Stimulated activated effector memory CD8-positive, alpha-beta T cell treated with anti-CD3 and anti-CD28 coated beads, Interleukin-12 subunit alpha, Interleukin-12 subunit beta, amount 100 ng/mL, for 72 hours (primary cell): ENCODE measurements at regions not wholly inside any gene's neighbourhood (a gene's known extent, or its start where the extent isn't known, plus 50 kb on each side); places are given as distances from the start of the nearest gene placed in this dataset.
"Not testable (repeated sequence)": the region's sequence is repeated elsewhere in the genome, so short reads cannot be mapped to it uniquely, and the experiment has no call there.

ENCODE experiments used
- ATAC-seq: fragments of 150-1000 bp; cut with Tn5 transposase; 2 replicates; pipeline ENCODE4 v1.10.0; 2021
- DNase-seq, 2 donors: peaks; one replicate each; pipeline ENCODE4 v3.0.0; 2021 to 2022; ENCODE audit warnings: low spot score in 2 of 2
- H3K27ac Mint-ChIP-seq: one replicate; pipeline ENCODE4 v1.8.0; 2022; ENCODE audit warnings: mild to moderate bottlenecking, mixed read lengths
- H3K36me3 Mint-ChIP-seq: one replicate; pipeline ENCODE4 v1.8.0; 2022; ENCODE audit warnings: mild to moderate bottlenecking, mixed read lengths
- H3K4me1 Mint-ChIP-seq: one replicate; pipeline ENCODE4 v1.8.0; 2022; ENCODE audit warnings: mixed read lengths
- H3K4me3 Mint-ChIP-seq: one replicate; pipeline ENCODE4 v1.8.0; 2022; ENCODE audit warnings: mild to moderate bottlenecking, mixed read lengths
- H3K9me3 Mint-ChIP-seq: one replicate; pipeline ENCODE4 v1.8.0; 2022; ENCODE audit warnings: mixed read lengths

GRCh38 chr21:10354851-10355578 lies 166.4 kb upstream of the TPTE start:
- not testable (repeated sequence) for H3K36me3 Mint-ChIP-seq, ATAC-seq, H3K4me3 Mint-ChIP-seq, DNase-seq, H3K27ac Mint-ChIP-seq, H3K4me1 Mint-ChIP-seq
- peaks cover 39% of the 10 kb centered on the region for H3K9me3 Mint-ChIP-seq

GRCh38 chr21:10359120-10359519 lies 162.3 kb upstream of the TPTE start:
- not testable (repeated sequence) for DNase-seq, H3K27ac Mint-ChIP-seq, H3K36me3 Mint-ChIP-seq, ATAC-seq, H3K4me1 Mint-ChIP-seq, H3K4me3 Mint-ChIP-seq
- peaks cover 41% of the 10 kb centered on the region for H3K9me3 Mint-ChIP-seq

- not testable (repeated sequence) for DNase-seq, H3K36me3 Mint-ChIP-seq, ATAC-seq, H3K4me3 Mint-ChIP-seq, H3K27ac Mint-ChIP-seq, H3K4me1 Mint-ChIP-seq
- peaks cover 37% of the 10 kb centered on the region for H3K9me3 Mint-ChIP-seq
Measured at GRCh38 chr21:10359911-10360310, 161.5 kb upstream of the TPTE start.

GRCh38 chr21:10361214-10361736 lies 160.1 kb upstream of the TPTE start:
- DNase-seq, H3K4me3 Mint-ChIP-seq, H3K36me3 Mint-ChIP-seq, H3K4me1 Mint-ChIP-seq, H3K27ac Mint-ChIP-seq: not testable (repeated sequence)
- ATAC-seq = peak; percentile 4
- peaks cover 36% of the 10 kb centered on the region for H3K9me3 Mint-ChIP-seq

GRCh38 chr21:10362816-10363215 lies 158.6 kb upstream of the TPTE start:
- ATAC-seq, H3K4me1 Mint-ChIP-seq, H3K36me3 Mint-ChIP-seq, DNase-seq, H3K27ac Mint-ChIP-seq, H3K4me3 Mint-ChIP-seq: not testable (repeated sequence)
- peaks cover 27% of the 10 kb centered on the region for H3K9me3 Mint-ChIP-seq

GRCh38 chr21:10363321-10363720 lies 158.1 kb upstream of the TPTE start:
- H3K27ac Mint-ChIP-seq, H3K4me3 Mint-ChIP-seq, ATAC-seq, H3K36me3 Mint-ChIP-seq, DNase-seq, H3K4me1 Mint-ChIP-seq: not testable (repeated sequence)
- H3K9me3 Mint-ChIP-seq = peaks cover 27% of the 10 kb centered on the region

- not testable (repeated sequence) for H3K4me3 Mint-ChIP-seq, H3K4me1 Mint-ChIP-seq, H3K27ac Mint-ChIP-seq, ATAC-seq, H3K36me3 Mint-ChIP-seq, DNase-seq
- peaks cover 17% of the 10 kb centered on the region for H3K9me3 Mint-ChIP-seq
Measured at GRCh38 chr21:10366210-10366609, 155.2 kb upstream of the TPTE start.

GRCh38 chr21:10367586-10367985 lies 153.8 kb upstream of the TPTE start:
- not testable (repeated sequence) for DNase-seq, H3K9me3 Mint-ChIP-seq, H3K36me3 Mint-ChIP-seq, H3K4me3 Mint-ChIP-seq, H3K4me1 Mint-ChIP-seq, H3K27ac Mint-ChIP-seq
- peak; percentile 17 for ATAC-seq

- ATAC-seq = peak; percentile 56
- not testable (repeated sequence) for H3K27ac Mint-ChIP-seq, H3K36me3 Mint-ChIP-seq, DNase-seq, H3K4me3 Mint-ChIP-seq, H3K4me1 Mint-ChIP-seq, H3K9me3 Mint-ChIP-seq
Measured at GRCh38 chr21:10368323-10368798, 153.0 kb upstream of the TPTE start.

- not testable (repeated sequence) for H3K4me3 Mint-ChIP-seq, H3K9me3 Mint-ChIP-seq, H3K4me1 Mint-ChIP-seq, H3K36me3 Mint-ChIP-seq, DNase-seq, ATAC-seq, H3K27ac Mint-ChIP-seq
Measured at GRCh38 chr21:10369289-10369688, 152.1 kb upstream of the TPTE start.

- peaks cover 21% of the 10 kb centered on the region for H3K9me3 Mint-ChIP-seq
- H3K27ac Mint-ChIP-seq, H3K4me1 Mint-ChIP-seq, DNase-seq, H3K4me3 Mint-ChIP-seq, ATAC-seq, H3K36me3 Mint-ChIP-seq: not testable (repeated sequence)
Measured at GRCh38 chr21:10377758-10378157, 143.6 kb upstream of the TPTE start.

GRCh38 chr21:10379816-10380215 lies 141.6 kb upstream of the TPTE start:
- not testable (repeated sequence) for H3K36me3 Mint-ChIP-seq, DNase-seq, H3K4me1 Mint-ChIP-seq, ATAC-seq, H3K4me3 Mint-ChIP-seq, H3K27ac Mint-ChIP-seq
- H3K9me3 Mint-ChIP-seq = peaks cover 18% of the 10 kb centered on the region

GRCh38 chr21:10381687-10382060 lies 139.7 kb upstream of the TPTE start:
- H3K4me3 Mint-ChIP-seq, H3K4me1 Mint-ChIP-seq, H3K9me3 Mint-ChIP-seq, DNase-seq, ATAC-seq, H3K27ac Mint-ChIP-seq, H3K36me3 Mint-ChIP-seq: not testable (repeated sequence)

GRCh38 chr21:10382135-10382534 lies 139.2 kb upstream of the TPTE start:
- H3K4me1 Mint-ChIP-seq, DNase-seq, H3K36me3 Mint-ChIP-seq, ATAC-seq, H3K4me3 Mint-ChIP-seq, H3K27ac Mint-ChIP-seq, H3K9me3 Mint-ChIP-seq: not testable (repeated sequence)

- not testable (repeated sequence) for H3K4me1 Mint-ChIP-seq, H3K27ac Mint-ChIP-seq, H3K9me3 Mint-ChIP-seq, H3K36me3 Mint-ChIP-seq, ATAC-seq, H3K4me3 Mint-ChIP-seq, DNase-seq
Measured at GRCh38 chr21:10382580-10382979, 138.8 kb upstream of the TPTE start.

GRCh38 chr21:10383571-10383970 lies 137.8 kb upstream of the TPTE start:
- H3K4me3 Mint-ChIP-seq = not testable (repeated sequence)

More at GRCh38 chr21:10383571-10383970, 137.8 kb upstream of the TPTE start:
- not testable (repeated sequence) for ATAC-seq, H3K36me3 Mint-ChIP-seq, H3K4me1 Mint-ChIP-seq, H3K9me3 Mint-ChIP-seq, H3K27ac Mint-ChIP-seq
- peak in 1 of 2 donors; percentile 38 for DNase-seq
